ENCODE measurements at regions not wholly inside any gene's neighbourhood (a gene's known extent, or its start where the extent isn't known, plus 50 kb on each side); places are given as distances from the start of the nearest gene placed in this dataset.

DNA sequence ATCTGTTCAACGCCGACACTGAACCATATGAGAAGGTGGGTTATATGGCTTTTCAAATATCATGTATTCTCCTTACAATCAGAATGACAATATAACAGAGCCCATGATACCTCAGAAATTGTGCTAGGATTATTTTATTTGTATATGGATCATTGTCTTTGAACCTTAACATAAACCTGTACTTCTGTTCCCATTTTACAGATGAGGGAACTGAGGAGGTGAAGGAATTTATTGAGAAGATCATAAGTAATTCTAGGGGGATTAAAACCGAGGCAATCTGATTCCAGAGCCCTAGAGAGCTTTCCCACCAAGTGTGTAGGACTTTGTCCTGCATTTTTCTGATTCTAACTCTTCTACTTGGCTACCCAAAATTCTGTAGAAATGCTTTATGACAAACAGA lies 279.8 kb upstream of the FANCL start:
- Histone ChIP-seq H3K9me3 (no peaks in the 10 kb centered on the region), H3K4me3 (ENCODE audit: low read depth, low read length) (no peak overlapping the region), H3K36me3 (no peaks in the 10 kb centered on the region), H3K27me3 (no peaks in the 10 kb centered on the region), H3K4me1 (no peaks in the 10 kb centered on the region)
- no peak for DNase-seq
- no peak for TF ChIP-seq CTCF (IDR thresholded peaks at IDR 0.05; ENCODE audit: low read depth, low read length)

DNA sequence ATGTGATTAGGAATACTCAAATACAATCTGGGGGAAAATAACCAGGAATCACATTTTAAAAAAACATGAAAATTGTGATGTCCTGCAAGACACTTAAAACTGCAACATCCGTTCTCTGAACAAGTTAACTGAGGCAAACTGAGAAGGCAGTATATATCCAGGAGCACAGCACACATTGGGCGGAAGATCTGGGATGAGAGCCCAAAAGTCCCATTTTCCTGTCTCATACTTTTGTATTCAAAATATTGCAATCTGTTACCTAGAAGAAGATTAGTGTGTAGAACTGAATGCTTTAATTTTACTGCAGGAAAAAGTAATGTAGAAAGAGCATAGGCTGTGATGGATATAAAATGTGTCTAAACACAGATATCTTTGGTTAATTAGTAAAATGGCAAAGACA lies 276.8 kb upstream of the FANCL start:
- no peaks in the 10 kb centered on the region for H3K27me3 ChIP-seq
- no peaks in the 10 kb centered on the region for H3K36me3 ChIP-seq
- no peaks in the 10 kb centered on the region for H3K9me3 ChIP-seq

GRCh38 chr2:58516695-58517094 lies 275.6 kb upstream of the FANCL start:
- DNase-seq = no peak
- Histone ChIP-seq H3K36me3 (no peaks in the 10 kb centered on the region), H3K4me3 (ENCODE audit: low read depth, low read length) (no peak overlapping the region), H3K4me1 (no peaks in the 10 kb centered on the region), H3K9me3 (no peaks in the 10 kb centered on the region), H3K27me3 (no peaks in the 10 kb centered on the region)
- TF ChIP-seq CTCF (IDR thresholded peaks at IDR 0.05; ENCODE audit: low read depth, low read length) = no peak

More for the DNA sequence above, 276.8 kb upstream of the FANCL start:
- TF ChIP-seq CTCF (IDR thresholded peaks at IDR 0.05; ENCODE audit: low read depth, low read length) = no peak
- no peak for DNase-seq
- Histone ChIP-seq H3K4me3 (ENCODE audit: low read depth, low read length) (no peak overlapping the region), H3K4me1 (no peaks in the 10 kb centered on the region)

GRCh38 chr2:58515827-58516573 lies 274.9 kb upstream of the FANCL start:
- TF ChIP-seq CTCF (IDR thresholded peaks at IDR 0.05; ENCODE audit: low read depth, low read length) = no peak
- Histone ChIP-seq H3K4me3 (ENCODE audit: low read depth, low read length) (no peak overlapping the region), H3K4me1 (no peaks in the 10 kb centered on the region), H3K9me3 (no peaks in the 10 kb centered on the region), H3K27me3 (no peaks in the 10 kb centered on the region), H3K36me3 (no peaks in the 10 kb centered on the region)
- DNase-seq = no peak

DNA sequence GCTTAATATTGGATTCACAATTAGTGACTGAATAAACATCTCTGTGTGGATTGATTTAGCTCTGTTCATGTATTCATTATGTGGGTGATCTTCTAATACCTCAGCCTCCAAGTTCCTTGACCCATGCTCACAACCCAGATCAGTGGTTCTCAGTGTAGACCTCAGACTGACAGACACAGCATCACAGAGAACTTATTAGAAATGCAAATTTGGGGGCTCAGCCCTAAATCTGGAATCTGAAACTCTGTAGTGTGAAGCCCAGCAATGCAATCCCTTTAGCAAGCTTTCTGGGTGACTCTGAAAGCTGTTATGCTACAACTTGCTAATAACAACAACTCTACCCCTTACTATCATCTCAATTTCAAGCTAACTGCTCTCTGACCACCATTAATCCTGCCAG lies 273.1 kb upstream of the FANCL start:
- Histone ChIP-seq H3K4me1 (no peaks in the 10 kb centered on the region), H3K4me3 (ENCODE audit: low read depth, low read length) (no peak overlapping the region), H3K9me3 (no peaks in the 10 kb centered on the region), H3K36me3 (no peaks in the 10 kb centered on the region), H3K27me3 (no peaks in the 10 kb centered on the region)
- TF ChIP-seq CTCF (IDR thresholded peaks at IDR 0.05; ENCODE audit: low read depth, low read length) = no peak
- DNase-seq = no peak

GRCh38 chr2:58512878-58513277 lies 271.8 kb upstream of the FANCL start:
- DNase-seq = no peak
- TF ChIP-seq CTCF (IDR thresholded peaks at IDR 0.05; ENCODE audit: low read depth, low read length) = no peak
- no peaks in the 10 kb centered on the region for H3K4me1 ChIP-seq
- no peaks in the 10 kb centered on the region for H3K36me3 ChIP-seq
- no peak overlapping the region for H3K4me3 ChIP-seq (ENCODE audit: low read depth, low read length)
- H3K27me3 ChIP-seq = no peaks in the 10 kb centered on the region
- no peaks in the 10 kb centered on the region for H3K9me3 ChIP-seq

Data from BE2C (cell line).